ENCODE measurements at regions not wholly inside any gene's neighbourhood (a gene's known extent, or its start where the extent isn't known, plus 50 kb on each side); places are given as distances from the start of the nearest gene placed in this dataset.

DNA sequence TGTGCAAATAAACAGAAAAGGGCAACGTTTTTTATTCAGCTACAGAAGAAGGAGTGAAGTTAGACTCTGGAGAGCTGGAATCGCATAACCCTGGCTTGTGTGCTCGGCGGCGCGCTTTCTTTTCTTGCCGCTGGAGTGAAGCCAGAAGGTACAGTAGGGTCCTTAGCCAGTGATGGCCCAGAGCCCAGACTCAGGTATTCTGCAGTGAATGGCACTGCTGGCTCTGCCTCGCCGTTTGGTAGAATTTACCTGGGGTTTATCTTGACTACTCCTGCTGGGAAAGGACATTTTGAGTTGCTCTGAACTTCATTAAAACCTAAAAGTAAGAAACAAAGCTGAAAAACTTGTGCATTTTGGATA is 56.9 kb upstream of the TIAM2 start:
- TF ChIP-seq POLR2A (IDR thresholded peaks at IDR 0.05) = no peak
- TF ChIP-seq, protein P1, sequence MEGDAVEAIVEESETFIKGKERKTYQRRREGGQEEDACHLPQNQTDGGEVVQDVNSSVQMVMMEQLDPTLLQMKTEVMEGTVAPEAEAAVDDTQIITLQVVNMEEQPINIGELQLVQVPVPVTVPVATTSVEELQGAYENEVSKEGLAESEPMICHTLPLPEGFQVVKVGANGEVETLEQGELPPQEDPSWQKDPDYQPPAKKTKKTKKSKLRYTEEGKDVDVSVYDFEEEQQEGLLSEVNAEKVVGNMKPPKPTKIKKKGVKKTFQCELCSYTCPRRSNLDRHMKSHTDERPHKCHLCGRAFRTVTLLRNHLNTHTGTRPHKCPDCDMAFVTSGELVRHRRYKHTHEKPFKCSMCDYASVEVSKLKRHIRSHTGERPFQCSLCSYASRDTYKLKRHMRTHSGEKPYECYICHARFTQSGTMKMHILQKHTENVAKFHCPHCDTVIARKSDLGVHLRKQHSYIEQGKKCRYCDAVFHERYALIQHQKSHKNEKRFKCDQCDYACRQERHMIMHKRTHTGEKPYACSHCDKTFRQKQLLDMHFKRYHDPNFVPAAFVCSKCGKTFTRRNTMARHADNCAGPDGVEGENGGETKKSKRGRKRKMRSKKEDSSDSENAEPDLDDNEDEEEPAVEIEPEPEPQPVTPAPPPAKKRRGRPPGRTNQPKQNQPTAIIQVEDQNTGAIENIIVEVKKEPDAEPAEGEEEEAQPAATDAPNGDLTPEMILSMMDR (IDR thresholded peaks at IDR 0.05) = no peak
